ENCODE measurements at regions not wholly inside any gene's neighbourhood (a gene's known extent, or its start where the extent isn't known, plus 50 kb on each side); places are given as distances from the start of the nearest gene placed in this dataset.

GRCh38 chr2:2573205-2573604, 242.1 kb upstream of the MYT1L start:
- TF ChIP-seq CTCF (IDR thresholded peaks at IDR 0.05) (no peak), EZH2 (IDR thresholded peaks at IDR 0.05) (no peak), EZH2phosphoT487 (IDR thresholded peaks at IDR 0.05) (no peak)
